HepG2 (cell line): ENCODE measurements at regions not wholly inside any gene's neighbourhood (a gene's known extent, or its start where the extent isn't known, plus 50 kb on each side); places are given as distances from the start of the nearest gene placed in this dataset.
A peak's percentile ranks its signal among the peaks of the same experiment; 100 is the strongest.
"Not testable (repeated sequence)": the region's sequence is repeated elsewhere in the genome, so short reads cannot be mapped to it uniquely, and the experiment has no call there.

ENCODE experiments used
- ATAC-seq: fragments of 200-7000 bp; cut with Tn5 transposase; 3 replicates; pipeline ENCODE4 v1.9.1; 2020; ENCODE audit warnings: mild to moderate bottlenecking, moderate library complexity
- BruUV-seq: library from RNA; stranded (reverse); fragments of 400-500 nt; replicated peaks from 2 replicates; lab custom pipeline; 2021; lab: Mats Ljungman, UMichigan
- CTCF ChIA-PET: fragments of 300-600 bp; formaldehyde crosslinking; extraction: SDS; loops from one replicate; lab custom pipeline; 2021; ENCODE audit warnings: low total read pairs, inconsistent platforms, low intra/inter-chr PET ratio; lab: Yijun Ruan, JAX
- POLR2A ChIA-PET: fragments of 350-600 bp; sonication (Branson Sonifier 250); formaldehyde crosslinking; loops from one replicate; lab custom pipeline; 2020; ENCODE audit warnings: antibody characterized with exemption, inconsistent platforms; lab: Yijun Ruan, JAX
- DNase-seq: peaks from one replicate; pipeline ENCODE4 v3.0.0-alpha.2; 2015; ENCODE audit warnings: low spot score
- FAIRE-seq: peaks from 3 replicates; lab custom pipeline; 2011; peaks lifted over from hg19 to GRCh38; lab: Jason Lieb, UNC
- H2AFZ ChIP-seq: one replicate; pipeline ENCODE4 v1.6.1; 2011; ENCODE audit warnings: low read length, inconsistent platforms
- H3K27ac ChIP-seq: fragments of 300-600 bp; 3 replicates; pipeline ENCODE4 v1.8.0; 2011; ENCODE audit warnings: mixed run types, mild to moderate bottlenecking, mixed read lengths, low read length, inconsistent platforms; ENCODE audit not compliant: insufficient read depth; ENCODE audit errors: extremely low read length
- H3K27me3 ChIP-seq, 2 experiments: fragments of 200-600 bp in 1 of 2; 2 replicates in 1 of 2; 3 replicates in 1 of 2; pipeline versions ENCODE4 v1.6.0 to v1.8.0; 2011; ENCODE audit warnings: low read length in 2 of 2, mild to moderate bottlenecking in 2 of 2, moderate library complexity in 2 of 2, inconsistent platforms in 1 of 2; ENCODE audit not compliant: insufficient read depth in 2 of 2, control insufficient read depth in 1 of 2
- H3K36me3 ChIP-seq, 2 experiments: fragments of 200-600 bp in 1 of 2; replicated peaks in 1 of 2; 2 replicates in 1 of 2; 3 replicates in 1 of 2; pipeline versions ENCODE4 v1.5.1 to v1.8.0; 2011; ENCODE audit warnings: low read length in 2 of 2, inconsistent platforms in 1 of 2; ENCODE audit not compliant: insufficient read depth in 2 of 2, control insufficient read depth in 1 of 2
- H3K4me1 ChIP-seq: 2 replicates; pipeline ENCODE4 v1.5.1; 2012; ENCODE audit warnings: low read length, inconsistent platforms; ENCODE audit not compliant: insufficient read depth
- H3K4me2 ChIP-seq: 2 replicates; pipeline ENCODE4 v1.6.0; 2011; ENCODE audit warnings: low read depth, low read length, inconsistent platforms
- H3K4me3 ChIP-seq, 3 experiments: fragments of 200-600 bp in 1 of 3; sonication (generic), shearing (Covaris generic) in 1 of 3; replicated peaks in 1 of 3; 2 replicates each; pipeline ENCODE4 v1.5.1; 2011 to 2016; ENCODE audit warnings: low read length in 3 of 3, inconsistent platforms in 2 of 3, low read depth in 2 of 3, mild to moderate bottlenecking in 2 of 3, control low read depth in 1 of 3, mixed read lengths in 1 of 3; ENCODE audit not compliant: insufficient read depth in 1 of 3
- H3K79me2 ChIP-seq: one replicate; pipeline ENCODE4 v1.6.1; 2011; ENCODE audit warnings: low read length, inconsistent platforms; ENCODE audit not compliant: insufficient read depth
- H3K9ac ChIP-seq: 2 replicates; pipeline ENCODE4 v1.6.0; 2011; ENCODE audit warnings: mild to moderate bottlenecking, low read depth, low read length, inconsistent platforms; ENCODE audit not compliant: insufficient read depth
- H3K9me3 ChIP-seq: 2 replicates; pipeline ENCODE4 v1.5.1; 2012; ENCODE audit warnings: mild to moderate bottlenecking, low read length
- H4K20me1 ChIP-seq: 2 replicates; pipeline ENCODE4 v1.6.0; 2011; ENCODE audit warnings: inconsistent platforms, mild to moderate bottlenecking, low read length, moderate library complexity; ENCODE audit not compliant: insufficient read depth
- E2F5 ChIP-seq: sonication (generic); formaldehyde crosslinking; conservative IDR thresholded peaks from 2 replicates; pipeline ENCODE4 v1.4.0; 2020; ENCODE audit warnings: missing genetic modification reagents
- FOXA3 ChIP-seq: IDR thresholded peaks from 2 replicates; pipeline ENCODE4 v1.6.1; 2016; ENCODE audit warnings: missing genetic modification reagents, missing compliant biosample characterization
- SRF ChIP-seq: IDR thresholded peaks from 2 replicates; pipeline ENCODE4 v1.6.1; 2011; ENCODE audit warnings: mild to moderate bottlenecking, low read depth, low read length, moderate library complexity
- TMF1 ChIP-seq: sonication (generic); formaldehyde crosslinking; IDR thresholded peaks from 2 replicates; pipeline ENCODE4 v1.8.1; 2022; ENCODE audit warnings: low read depth, missing genetic modification reagents
- TP53 ChIP-seq: sonication (generic); formaldehyde crosslinking; conservative IDR thresholded peaks from 2 replicates; pipeline ENCODE4 v1.4.0; 2020; ENCODE audit warnings: missing genetic modification reagents
- ZNF3 ChIP-seq: IDR thresholded peaks from 2 replicates; pipeline ENCODE4 v1.7.0; 2017; ENCODE audit warnings: inconsistent platforms
- ZNF580 ChIP-seq: IDR thresholded peaks from 2 replicates; pipeline ENCODE4 v1.6.1; 2016; ENCODE audit warnings: low read depth, borderline replicate concordance
- ZNF768 ChIP-seq: sonication (generic); formaldehyde crosslinking; IDR thresholded peaks from 2 replicates; pipeline ENCODE4 v1.4.0; 2020; ENCODE audit warnings: missing genetic modification reagents
- ZNF83 ChIP-seq: sonication (generic); formaldehyde crosslinking; IDR thresholded peaks from 2 replicates; pipeline ENCODE4 v1.4.0; 2020; ENCODE audit warnings: missing genetic modification reagents, mild to moderate bottlenecking, borderline replicate concordance
- ZSCAN29 ChIP-seq: sonication (generic); formaldehyde crosslinking; conservative IDR thresholded peaks from 2 replicates; pipeline ENCODE4 v1.4.0; 2020; ENCODE audit warnings: mild to moderate bottlenecking, missing genetic modification reagents
- WGBS: methylation state at CpG from one replicate; pipeline ENCODE4 v1.1.6; 2017; ENCODE audit warnings: low lambda C conversion rate; 5-methylcytosine and 5-hydroxymethylcytosine counted together
- in situ Hi-C: cut with HindIII; loops from 2 replicates; pipeline ENCODE4 v1.10.0; 2017; ENCODE audit warnings: low pct_unique_long_range_greater_than_20kb; ENCODE audit not compliant: extremely low pct_ligation_motif_present
- intact Hi-C: fragments of 100-400 bp; cut with micrococcal nuclease; formaldehyde crosslinking; loops from one replicate; pipeline ENCODE4 v1.10.0; 2022; ENCODE audit not compliant: unreplicated experiment
- TF ChIP-seq, protein P1 (sequence below): sonication (generic); formaldehyde crosslinking; IDR thresholded peaks from 2 replicates; pipeline ENCODE4 v1.5.0; 2020; ENCODE audit warnings: mild to moderate bottlenecking, missing genetic modification reagents
- TF ChIP-seq, protein P2 (sequence below): sonication (generic); formaldehyde crosslinking; IDR thresholded peaks from 2 replicates; pipeline ENCODE4 v1.5.0; 2020; ENCODE audit warnings: mild to moderate bottlenecking, missing genetic modification reagents

GRCh38 chr15:24858183-24858582 lies 96.6 kb upstream of the SNRPN start:
- H3K4me3 ChIP-seq, FAIRE-seq, intact Hi-C loops, CTCF ChIA-PET, H4K20me1 ChIP-seq, H3K79me2 ChIP-seq, H2AFZ ChIP-seq, H3K4me2 ChIP-seq, H3K9ac ChIP-seq, POLR2A ChIA-PET, H3K27me3 ChIP-seq, ATAC-seq, DNase-seq, in situ Hi-C loops, BruUV-seq, H3K27ac ChIP-seq, H3K36me3 ChIP-seq: not testable (repeated sequence)
- Histone ChIP-seq H3K4me1 (peaks cover 16% of the 10 kb centered on the region), H3K9me3 (peaks cover 60% of the 10 kb centered on the region; the same call in 1 of the 2 replicates)
- 76% methylated on average over 4 of the region's 4 CpGs for WGBS

- ChIA-PET CTCF (no interaction called here), POLR2A (no interaction called here)
- BruUV-seq, result no TSS peak
- Histone ChIP-seq H3K4me3 (no peak overlapping the region), H3K79me2 (no peaks in the 10 kb centered on the region), H3K4me2 (peak overlapping the region; percentile 10; the same call in 1 of the 2 replicates), H3K36me3 (no peaks in the 10 kb centered on the region), H3K27ac (no peak overlapping the region), H3K27me3 (no peaks in the 10 kb centered on the region; a peak in 1 of 5 replicates), H2AFZ (no peak overlapping the region), H3K4me1 (peaks cover 16% of the 10 kb centered on the region), H3K9me3 (peaks cover 62% of the 10 kb centered on the region; the same call in 1 of the 2 replicates), H4K20me1 (no peaks in the 10 kb centered on the region), H3K9ac (no peak overlapping the region)
- intact Hi-C loops (no loop called here), in situ Hi-C loops (no loop called here)
- FAIRE-seq (no peak), ATAC-seq (no peak), DNase-seq (no peak)
- WGBS, result 22% methylated on average over 7 of the region's 7 CpGs
- TF ChIP-seq, protein P1, sequence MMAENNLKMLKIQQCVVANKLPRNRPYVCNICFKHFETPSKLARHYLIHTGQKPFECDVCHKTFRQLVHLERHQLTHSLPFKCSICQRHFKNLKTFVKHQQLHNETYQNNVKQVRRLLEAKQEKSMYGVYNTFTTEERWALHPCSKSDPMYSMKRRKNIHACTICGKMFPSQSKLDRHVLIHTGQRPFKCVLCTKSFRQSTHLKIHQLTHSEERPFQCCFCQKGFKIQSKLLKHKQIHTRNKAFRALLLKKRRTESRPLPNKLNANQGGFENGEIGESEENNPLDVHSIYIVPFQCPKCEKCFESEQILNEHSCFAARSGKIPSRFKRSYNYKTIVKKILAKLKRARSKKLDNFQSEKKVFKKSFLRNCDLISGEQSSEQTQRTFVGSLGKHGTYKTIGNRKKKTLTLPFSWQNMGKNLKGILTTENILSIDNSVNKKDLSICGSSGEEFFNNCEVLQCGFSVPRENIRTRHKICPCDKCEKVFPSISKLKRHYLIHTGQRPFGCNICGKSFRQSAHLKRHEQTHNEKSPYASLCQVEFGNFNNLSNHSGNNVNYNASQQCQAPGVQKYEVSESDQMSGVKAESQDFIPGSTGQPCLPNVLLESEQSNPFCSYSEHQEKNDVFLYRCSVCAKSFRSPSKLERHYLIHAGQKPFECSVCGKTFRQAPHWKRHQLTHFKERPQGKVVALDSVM, result peak; percentile 54
- peak; percentile 99 for TF ChIP-seq TP53 (CRISPR knock-in tag)
- TF ChIP-seq ZNF83 (CRISPR knock-in tag), result no peak
- TF ChIP-seq ZSCAN29 (CRISPR knock-in tag), result no peak
- no peak for TF ChIP-seq TMF1
- TF ChIP-seq ZNF768, result no peak
- TF ChIP-seq FOXA3 (CRISPR knock-in tag), result no peak
- TF ChIP-seq ZNF3 (CRISPR knock-in tag), result no peak
- TF ChIP-seq, protein P2, sequence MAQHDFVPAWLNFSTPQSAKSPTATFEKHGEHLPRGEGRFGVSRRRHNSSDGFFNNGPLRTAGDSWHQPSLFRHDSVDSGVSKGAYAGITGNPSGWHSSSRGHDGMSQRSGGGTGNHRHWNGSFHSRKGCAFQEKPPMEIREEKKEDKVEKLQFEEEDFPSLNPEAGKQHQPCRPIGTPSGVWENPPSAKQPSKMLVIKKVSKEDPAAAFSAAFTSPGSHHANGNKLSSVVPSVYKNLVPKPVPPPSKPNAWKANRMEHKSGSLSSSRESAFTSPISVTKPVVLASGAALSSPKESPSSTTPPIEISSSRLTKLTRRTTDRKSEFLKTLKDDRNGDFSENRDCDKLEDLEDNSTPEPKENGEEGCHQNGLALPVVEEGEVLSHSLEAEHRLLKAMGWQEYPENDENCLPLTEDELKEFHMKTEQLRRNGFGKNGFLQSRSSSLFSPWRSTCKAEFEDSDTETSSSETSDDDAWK (CRISPR knock-in tag), result no peak
- no peak for TF ChIP-seq ZNF580 (CRISPR knock-in tag)
- peak; percentile 54; the same call in 1 of the 2 replicates for TF ChIP-seq SRF
- TF ChIP-seq E2F5 (CRISPR knock-in tag), result no peak
Observed at GRCh38 chr15:24858737-24859601, 95.8 kb upstream of the SNRPN start.
